H1 (cell line): ENCODE measurements at regions not wholly inside any gene's neighbourhood (a gene's known extent, or its start where the extent isn't known, plus 50 kb on each side); places are given as distances from the start of the nearest gene placed in this dataset.

Source experiments
- CTCF ChIA-PET: fragments of 300-600 bp; sonication (Branson Sonifier 250); formaldehyde crosslinking; loops from one replicate; lab custom pipeline; 2021; ENCODE audit not compliant: partially characterized antibody; lab: Charles Lee
- POLR2A ChIA-PET: fragments of 300-600 bp; sonication (Branson Sonifier 250); formaldehyde crosslinking; loops from one replicate; lab custom pipeline; 2021; ENCODE audit warnings: inconsistent platforms; ENCODE audit not compliant: partially characterized antibody; lab: Charles Lee
- DNase-seq, 2 experiments: peaks; one replicate each; pipeline versions ENCODE4 v3.0.0 to v3.0.0-alpha.2; 2010 to 2022; ENCODE audit warnings: low spot score in 2 of 2, low read depth in 1 of 2, mixed read lengths in 1 of 2
- FAIRE-seq: peaks from 2 replicates; lab custom pipeline; 2011; peaks lifted over from hg19 to GRCh38; lab: Jason Lieb, UNC
- H2AFZ ChIP-seq: 2 replicates; pipeline ENCODE4 v1.8.1; 2012; ENCODE audit warnings: low read length, inconsistent platforms
- H2AK5ac ChIP-seq: 2 replicates; pipeline ENCODE4 v1.6.1; 2013; ENCODE audit warnings: low read depth, low read length
- H2BK120ac ChIP-seq: replicated peaks from 2 replicates; pipeline ENCODE3; 2013; ENCODE audit warnings: low read depth, low read length, inconsistent platforms
- H2BK12ac ChIP-seq: 2 replicates; pipeline ENCODE4 v1.6.1; 2013; ENCODE audit warnings: low read depth, low read length
- H2BK15ac ChIP-seq: 2 replicates; pipeline ENCODE4 v1.6.1; 2013; ENCODE audit warnings: low read length
- H2BK20ac ChIP-seq: 2 replicates; pipeline ENCODE4 v1.6.1; 2013; ENCODE audit warnings: low read length
- H2BK5ac ChIP-seq: 2 replicates; pipeline ENCODE4 v1.6.1; 2013; ENCODE audit warnings: low read depth, low read length
- H3K14ac ChIP-seq: 2 replicates; pipeline ENCODE4 v1.6.1; 2013; ENCODE audit warnings: inconsistent platforms; ENCODE audit not compliant: insufficient read length
- H3K18ac ChIP-seq: 2 replicates; pipeline ENCODE4 v1.6.1; 2013; ENCODE audit warnings: low read length; ENCODE audit errors: extremely low read depth
- H3K23ac ChIP-seq: 2 replicates; pipeline ENCODE4 v1.6.1; 2013; ENCODE audit warnings: inconsistent platforms; ENCODE audit not compliant: insufficient read length
- H3K23me2 ChIP-seq: 2 replicates; pipeline ENCODE4 v1.6.1; 2013; ENCODE audit warnings: low read depth, low read length
- H3K27ac ChIP-seq: 2 replicates; pipeline ENCODE4 v1.6.1; 2011; ENCODE audit warnings: low read depth, low read length, inconsistent platforms
- H3K27me3 ChIP-seq, 4 experiments: replicated peaks in 1 of 4; 1 replicate in 1 of 4; 2 replicates in 3 of 4; pipeline versions ENCODE4 v1.6.1 to v1.8.1; 2011 to 2013; ENCODE audit warnings: low read length in 3 of 4, mild to moderate bottlenecking in 3 of 4, inconsistent platforms in 2 of 4, mixed read lengths in 2 of 4, moderate library complexity in 1 of 4; ENCODE audit not compliant: control insufficient read depth in 3 of 4, insufficient read depth in 3 of 4; ENCODE audit errors: extremely low read depth in 1 of 4
- H3K36me3 ChIP-seq, 4 experiments: 2 replicates each; pipeline versions ENCODE4 v1.6.1 to v1.8.1; 2011 to 2013; ENCODE audit warnings: mild to moderate bottlenecking in 4 of 4, low read length in 3 of 4, moderate library complexity in 2 of 4, control low read depth in 1 of 4, inconsistent platforms in 1 of 4; ENCODE audit not compliant: insufficient read depth in 4 of 4, control insufficient read depth in 2 of 4
- H3K4ac ChIP-seq: replicated peaks from 2 replicates; pipeline ENCODE3; 2013; ENCODE audit warnings: low read length, low read depth, mixed read lengths, inconsistent platforms; ENCODE audit not compliant: insufficient read length
- H3K4me1 ChIP-seq, 4 experiments: replicated peaks in 1 of 4; 1 replicate in 1 of 4; 2 replicates in 3 of 4; pipeline versions ENCODE4 v1.6.1 to v1.8.1; 2011 to 2013; ENCODE audit warnings: low read length in 3 of 4, inconsistent platforms in 2 of 4, mixed read lengths in 1 of 4; ENCODE audit not compliant: insufficient read depth in 4 of 4, control insufficient read depth in 3 of 4
- H3K4me2 ChIP-seq, 2 experiments: 2 replicates each; pipeline versions ENCODE4 v1.6.1 to v1.8.1; 2011 to 2013; ENCODE audit warnings: low read depth in 2 of 2, low read length in 2 of 2, control low read depth in 1 of 2, inconsistent platforms in 1 of 2, mild to moderate bottlenecking in 1 of 2; ENCODE audit not compliant: insufficient read depth in 1 of 2
- H3K4me3 ChIP-seq, 4 experiments: fragments of 200-600, 300-600 bp in 1 of 4; sonication (generic), shearing (Covaris generic), sonication (Bioruptor Twin) in 1 of 4; 2 replicates each; pipeline versions ENCODE4 v1.5.1 to v1.8.1; 2011 to 2016; ENCODE audit warnings: low read length in 4 of 4, low read depth in 3 of 4, control low read depth in 2 of 4, inconsistent platforms in 2 of 4, mild to moderate bottlenecking in 2 of 4, mixed read lengths in 1 of 4, moderate library complexity in 1 of 4; ENCODE audit not compliant: insufficient read depth in 2 of 4; ENCODE audit errors: extremely low read depth in 1 of 4
- H3K56ac ChIP-seq: replicated peaks from 2 replicates; pipeline ENCODE3; 2013; ENCODE audit warnings: low read depth, mild to moderate bottlenecking, mixed read lengths, low read length, inconsistent platforms; ENCODE audit not compliant: insufficient read length
- H3K79me1 ChIP-seq: 2 replicates; pipeline ENCODE4 v1.6.1; 2013; ENCODE audit warnings: low read depth, low read length, control low read depth
- H3K79me2 ChIP-seq, 2 experiments: 2 replicates each; pipeline versions ENCODE4 v1.6.1 to v1.8.1; 2012 to 2013; ENCODE audit warnings: low read length in 2 of 2, mild to moderate bottlenecking in 2 of 2, inconsistent platforms in 1 of 2; ENCODE audit not compliant: insufficient read depth in 2 of 2, control insufficient read depth in 1 of 2
- H3K9ac ChIP-seq, 4 experiments: replicated peaks in 1 of 4; 1 replicate in 1 of 4; 2 replicates in 3 of 4; pipeline versions ENCODE4 v1.6.1 to v1.8.1; 2011 to 2013; ENCODE audit warnings: low read depth in 3 of 4, low read length in 3 of 4, control low read depth in 2 of 4, mild to moderate bottlenecking in 2 of 4, moderate library complexity in 2 of 4, inconsistent platforms in 1 of 4; ENCODE audit errors: extremely low read depth in 1 of 4
- H3K9me3 ChIP-seq, 2 experiments: 2 replicates each; pipeline versions ENCODE4 v1.6.1 to v1.8.1; 2012 to 2013; ENCODE audit warnings: mild to moderate bottlenecking in 2 of 2, moderate library complexity in 2 of 2, control low read depth in 1 of 2, inconsistent platforms in 1 of 2, low read depth in 1 of 2, low read length in 1 of 2, mixed read lengths in 1 of 2; ENCODE audit not compliant: insufficient read depth in 2 of 2
- H4K20me1 ChIP-seq, 2 experiments: replicated peaks in 1 of 2; 2 replicates each; pipeline versions ENCODE3 to v1.8.1; 2011 to 2013; ENCODE audit warnings: inconsistent platforms in 2 of 2, low read length in 2 of 2, mild to moderate bottlenecking in 1 of 2; ENCODE audit not compliant: insufficient read depth in 2 of 2, control insufficient read depth in 1 of 2
- H4K5ac ChIP-seq: 2 replicates; pipeline ENCODE4 v1.6.1; 2013; ENCODE audit warnings: low read length, low read depth, mixed read lengths, inconsistent platforms; ENCODE audit not compliant: insufficient read length
- H4K8ac ChIP-seq: 2 replicates; pipeline ENCODE4 v1.8.0; 2013; ENCODE audit warnings: mild to moderate bottlenecking, moderate library complexity, low read length, inconsistent platforms; ENCODE audit not compliant: insufficient read depth; ENCODE audit errors: extremely low read depth
- H4K91ac ChIP-seq: replicated peaks from 2 replicates; pipeline ENCODE3; 2013; ENCODE audit warnings: low read length, mixed read lengths, inconsistent platforms; ENCODE audit not compliant: insufficient read length
- CHD1 ChIP-seq: IDR thresholded peaks from 2 replicates; pipeline ENCODE4 v1.6.1; 2012; ENCODE audit warnings: low read depth, low read length, improper control_type of control experiment
- HDAC2 ChIP-seq, 2 experiments: fragments of 300-600 bp in 1 of 2; sonication (generic) in 1 of 2; IDR thresholded peaks; 2 replicates each; pipeline ENCODE4 v1.6.1; 2011 to 2012; ENCODE audit warnings: low read depth in 2 of 2, low read length in 2 of 2, mild to moderate bottlenecking in 2 of 2, moderate library complexity in 2 of 2, borderline replicate concordance in 1 of 2, inconsistent platforms in 1 of 2
- SIX5 ChIP-seq: IDR thresholded peaks from 2 replicates; pipeline ENCODE4 v1.6.1; 2011; ENCODE audit warnings: mild to moderate bottlenecking, low read depth, low read length
- WGBS, 2 experiments: shearing (Covaris generic) in 1 of 2; methylation state at CpG; one replicate each; pipeline versions ENCODE4 v1.1.6 to v1.1.7; 2013 to 2015; ENCODE audit warnings: low lambda C conversion rate in 2 of 2, mixed read lengths in 2 of 2, inconsistent platforms in 1 of 2, low coverage in 1 of 2, missing lambda C conversion rate in 1 of 2; ENCODE audit not compliant: insufficient replicate concordance in 2 of 2, insufficient coverage in 1 of 2, insufficient read length in 1 of 2; ENCODE audit errors: extremely low coverage in 1 of 2, missing lambda C conversion rate in 1 of 2; 5-methylcytosine and 5-hydroxymethylcytosine counted together

DNA sequence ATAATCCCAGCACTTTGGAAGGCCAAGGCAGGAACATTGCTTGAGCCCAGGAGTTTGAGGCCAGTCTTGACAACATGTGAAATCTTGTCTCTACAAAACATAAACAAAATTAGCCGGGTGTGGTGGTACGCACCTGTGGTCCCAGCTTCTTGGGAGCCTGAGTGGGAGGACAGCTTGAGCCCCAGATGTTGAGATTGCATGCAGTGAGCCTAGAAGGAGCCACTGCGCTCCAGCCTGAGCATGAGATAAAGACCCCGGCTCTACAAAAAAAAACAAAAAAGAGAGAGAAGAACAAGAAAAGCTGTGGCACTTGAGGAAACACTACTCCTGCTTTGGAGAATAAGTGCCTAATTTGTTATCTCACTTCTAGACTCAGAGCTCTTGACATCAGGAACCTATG, 146.6 kb downstream of the GLUL start:
- CTCF ChIA-PET: interaction anchor here (0.7 to 0.9 kb wide), 2 partner anchors 149 to 162 kb away, joined by 3 to 7 read pairs; no protein-coding TSS in a partner anchor
- H3K79me1 ChIP-seq: no peaks in the 10 kb centered on the region
- FAIRE-seq: no peak
- TF ChIP-seq CHD1 (no peak), SIX5 (no peak), HDAC2 (IDR thresholded peaks at IDR 0.05; ENCODE audit: borderline replicate concordance in 1 of 2, low read depth in 2 of 2, low read length in 2 of 2) (no peak)

More for the DNA sequence above, 146.6 kb downstream of the GLUL start:
- no peak overlapping the region for H3K4me3 ChIP-seq
- no peak overlapping the region for H3K27ac ChIP-seq
- H3K4ac ChIP-seq: no peak overlapping the region
- H3K23ac ChIP-seq: no peak overlapping the region
- H2AK5ac ChIP-seq: no peak overlapping the region
- no peak for DNase-seq
- H4K91ac ChIP-seq: no peak overlapping the region
- no peaks in the 10 kb centered on the region for H3K79me2 ChIP-seq
- no peak overlapping the region for H3K14ac ChIP-seq
- H4K5ac ChIP-seq: no peak overlapping the region
- H2BK12ac ChIP-seq: no peak overlapping the region
- H4K20me1 ChIP-seq: no peaks in the 10 kb centered on the region
- H2BK120ac ChIP-seq: no peak overlapping the region
- H2BK15ac ChIP-seq: no peak overlapping the region
- H4K8ac ChIP-seq: no peak overlapping the region
- no peak overlapping the region for H3K18ac ChIP-seq
- no peak overlapping the region for H3K4me2 ChIP-seq
- H3K9ac ChIP-seq: no peak overlapping the region
- 92% methylated on average over 4 of the region's 4 CpGs; no CpG with 5 or more reads in 1 of the 2 experiments for WGBS, 2 experiments
- POLR2A ChIA-PET: no interaction called here
- no peak overlapping the region for H2BK5ac ChIP-seq
- H3K36me3 ChIP-seq: no peaks in the 10 kb centered on the region
- H3K23me2 ChIP-seq: no peaks in the 10 kb centered on the region
- no peaks in the 10 kb centered on the region for H3K27me3 ChIP-seq
- no peak overlapping the region for H2BK20ac ChIP-seq
- no peak overlapping the region for H3K56ac ChIP-seq
- H3K9me3 ChIP-seq: no peaks in the 10 kb centered on the region
- no peak overlapping the region for H2AFZ ChIP-seq
- no peaks in the 10 kb centered on the region for H3K4me1 ChIP-seq
